Gastrocnemius medialis (tissue), 4 donors: ENCODE measurements at regions not wholly inside any gene's neighbourhood (a gene's known extent, or its start where the extent isn't known, plus 50 kb on each side); places are given as distances from the start of the nearest gene placed in this dataset.

Experiments
- ATAC-seq, 2 donors: fragments of 150-250 bp; one replicate each; pipeline ENCODE4 v1.9.1; 2016
- DNase-seq, 2 donors: peaks; one replicate each; pipeline ENCODE4 v3.0.0-alpha.2; 2019
- H3K27ac ChIP-seq, 4 donors: fragments of 200-600 bp; sonication (generic); 1 replicate in 1 of 4; 2 replicates in 3 of 4; pipeline ENCODE4 v1.5.1; 2016 to 2018; ENCODE audit warnings: mild to moderate bottlenecking in 2 of 4, moderate library complexity in 1 of 4
- H3K27me3 ChIP-seq, 3 donors: fragments of 200-600 bp; sonication (generic) in 2 of 3; 1 replicate in 1 of 3; 2 replicates in 2 of 3; pipeline versions ENCODE4 v1.5.1 to v1.6.0; 2016 to 2019; ENCODE audit warnings: mild to moderate bottlenecking in 1 of 3, moderate library complexity in 1 of 3
- H3K36me3 ChIP-seq, 2 donors: fragments of 200-600 bp; sonication (generic) in 1 of 2; one replicate each; pipeline ENCODE4 v1.5.1; 2017 to 2018
- H3K4me1 ChIP-seq, 2 donors: fragments of 200-600 bp; sonication (generic) in 1 of 2; one replicate each; pipeline ENCODE4 v1.5.1; 2016 to 2017; ENCODE audit warnings: mild to moderate bottlenecking in 2 of 2
- H3K4me3 ChIP-seq, 4 donors: fragments of 200-600 bp; sonication (generic) in 3 of 4; 1 replicate in 1 of 4; 2 replicates in 3 of 4; pipeline ENCODE4 v1.5.1; 2016 to 2019; ENCODE audit warnings: mild to moderate bottlenecking in 2 of 4
- H3K9me3 ChIP-seq, 3 donors: fragments of 200-600 bp; sonication (generic) in 2 of 3; 1 replicate in 1 of 3; 2 replicates in 2 of 3; pipeline ENCODE4 v1.5.1; 2016 to 2019
- CTCF ChIP-seq, 5 experiments: fragments of 450-650 bp in 3 of 5; fragments of 200-600 bp in 2 of 5; sonication (generic) in 2 of 5; IDR thresholded peaks in 4 of 5; conservative IDR thresholded peaks in 1 of 5; 1 replicate in 4 of 5; 2 replicates in 1 of 5; pipeline ENCODE4 v1.5.1; 2016 to 2019; ENCODE audit warnings: antibody characterized with exemption in 5 of 5, mild to moderate bottlenecking in 3 of 5, moderate library complexity in 3 of 5
- POLR2A ChIP-seq, 2 donors: fragments of 450-650 bp; IDR thresholded peaks; one replicate each; pipeline ENCODE4 v1.6.1; 2017; ENCODE audit warnings: antibody characterized with exemption in 2 of 2, mild to moderate bottlenecking in 2 of 2, moderate library complexity in 2 of 2
- in situ Hi-C, 4 donors: fragments of 200-750 bp; cut with MboI; loops; one replicate each; pipeline versions ENCODE4 v1.15.0 to v1.8.0; 2017; ENCODE audit warnings: low sequenced_read_pairs in 4 of 4
- intact Hi-C: fragments of 100-400 bp; cut with DNase I; formaldehyde crosslinking; loops from one replicate; pipeline ENCODE4 v1.15.1; 2023; ENCODE audit warnings: low total_unique reads

GRCh38 chr14:35986219-35986573 lies 160.1 kb downstream of the BRMS1L start:
- in situ Hi-C loops (no loop called here), intact Hi-C loops (no loop called here)
- no peaks in the 10 kb centered on the region for H3K36me3 ChIP-seq
- H3K27ac ChIP-seq: no peak overlapping the region
- H3K4me3 ChIP-seq: no peak overlapping the region
- ATAC-seq (no peak), DNase-seq (no peak)
- H3K4me1 ChIP-seq: no peaks in the 10 kb centered on the region
- no peak for TF ChIP-seq POLR2A (IDR thresholded peaks at IDR 0.05)
- TF ChIP-seq CTCF (IDR thresholded peaks at IDR 0.05 in 4 of 5, conservative IDR thresholded peaks at IDR 0.05 in 1 of 5): no peak
- no peaks in the 10 kb centered on the region for H3K27me3 ChIP-seq
- no peaks in the 10 kb centered on the region for H3K9me3 ChIP-seq

GRCh38 chr14:35985474-35986218 lies 159.5 kb downstream of the BRMS1L start:
- no peak for TF ChIP-seq POLR2A (IDR thresholded peaks at IDR 0.05)
- no peak for TF ChIP-seq CTCF (IDR thresholded peaks at IDR 0.05 in 4 of 5, conservative IDR thresholded peaks at IDR 0.05 in 1 of 5)
- Histone ChIP-seq H3K27ac (no peak overlapping the region), H3K4me3 (no peak overlapping the region), H3K36me3 (no peaks in the 10 kb centered on the region), H3K27me3 (no peaks in the 10 kb centered on the region), H3K9me3 (no peaks in the 10 kb centered on the region), H3K4me1 (no peaks in the 10 kb centered on the region)
- intact Hi-C loops (no loop called here), in situ Hi-C loops (no loop called here)
- ATAC-seq (no peak), DNase-seq (no peak)

- no peaks in the 10 kb centered on the region for H3K36me3 ChIP-seq
- H3K4me1 ChIP-seq: no peaks in the 10 kb centered on the region
- H3K9me3 ChIP-seq: no peaks in the 10 kb centered on the region
- no peak for ATAC-seq
- in situ Hi-C loops (no loop called here), intact Hi-C loops (no loop called here)
- H3K27ac ChIP-seq: no peak overlapping the region
- no peak for TF ChIP-seq CTCF (IDR thresholded peaks at IDR 0.05 in 4 of 5, conservative IDR thresholded peaks at IDR 0.05 in 1 of 5)
- TF ChIP-seq POLR2A (IDR thresholded peaks at IDR 0.05): no peak
- H3K27me3 ChIP-seq: no peaks in the 10 kb centered on the region
- DNase-seq: no peak
- no peak overlapping the region for H3K4me3 ChIP-seq
These were observed 153.4 kb downstream of the BRMS1L start for GRCh38 chr14:35979531-35979930.

GRCh38 chr14:35978561-35978960 lies 152.4 kb downstream of the BRMS1L start:
- intact Hi-C loops: no loop called here
- Histone ChIP-seq H3K9me3 (no peaks in the 10 kb centered on the region), H3K4me3 (no peak overlapping the region), H3K27me3 (no peaks in the 10 kb centered on the region), H3K4me1 (no peaks in the 10 kb centered on the region), H3K36me3 (no peaks in the 10 kb centered on the region), H3K27ac (no peak overlapping the region)
- in situ Hi-C loops: no loop called here
- ATAC-seq (no peak), DNase-seq (no peak)
- TF ChIP-seq CTCF (IDR thresholded peaks at IDR 0.05 in 4 of 5, conservative IDR thresholded peaks at IDR 0.05 in 1 of 5) (no peak), POLR2A (IDR thresholded peaks at IDR 0.05) (no peak)

- Histone ChIP-seq H3K9me3 (no peaks in the 10 kb centered on the region), H3K27ac (no peak overlapping the region), H3K36me3 (no peaks in the 10 kb centered on the region), H3K27me3 (no peaks in the 10 kb centered on the region), H3K4me3 (no peak overlapping the region), H3K4me1 (no peaks in the 10 kb centered on the region)
- no peak for DNase-seq
- in situ Hi-C loops: no loop called here
- intact Hi-C loops: no loop called here
- TF ChIP-seq CTCF (IDR thresholded peaks at IDR 0.05 in 4 of 5, conservative IDR thresholded peaks at IDR 0.05 in 1 of 5): no peak
- TF ChIP-seq POLR2A (IDR thresholded peaks at IDR 0.05): no peak
- no peak for ATAC-seq
These were observed 149.7 kb downstream of the BRMS1L start for GRCh38 chr14:35975814-35976213.
